ENCODE measurements at regions not wholly inside any gene's neighbourhood (a gene's known extent, or its start where the extent isn't known, plus 50 kb on each side); places are given as distances from the start of the nearest gene placed in this dataset.

- Histone ChIP-seq H3K4me1 (no peaks in the 10 kb centered on the region), H3K4me3 (no peak overlapping the region), H3K27me3 (no peaks in the 10 kb centered on the region), H3K27ac (no peak overlapping the region), H3K9me3 (no peaks in the 10 kb centered on the region), H3K36me3 (no peaks in the 10 kb centered on the region)
- intact Hi-C loops (cut with DNase I) = no loop called here
- no peak for TF ChIP-seq CTCF (IDR thresholded peaks at IDR 0.05)
- TF ChIP-seq POLR2A (IDR thresholded peaks at IDR 0.05) = no peak
- DNase-seq (no peak), ATAC-seq (no peak)
- WGBS, 4 donors = 81 to 91% (median 86%) methylated on average over 2 of the region's 2 CpGs
Measured at GRCh38 chr5:61995486-61995885, 310.5 kb upstream of the KIF2A start.

DNA sequence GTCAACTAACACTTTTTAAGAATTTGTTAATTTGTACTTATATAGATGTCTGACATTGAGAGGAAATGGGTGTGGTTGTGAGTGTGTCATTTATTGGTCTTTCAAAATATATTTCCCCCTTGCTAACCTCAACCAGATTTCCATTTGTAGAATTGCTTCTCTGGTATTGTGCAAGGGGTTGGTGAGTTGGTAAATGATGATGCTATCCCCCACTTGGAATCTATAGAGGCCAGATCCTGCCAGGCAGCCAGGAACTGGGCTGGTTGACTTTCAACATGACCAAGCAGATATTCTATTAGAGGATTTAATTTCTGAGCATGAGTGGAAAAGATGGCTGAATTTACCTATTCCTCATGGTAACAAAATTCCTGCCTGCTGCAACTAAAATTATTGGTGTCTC is 306.6 kb upstream of the KIF2A start:
- H3K27ac ChIP-seq = no peak overlapping the region
- no peak for ATAC-seq
- no peak for DNase-seq
- intact Hi-C loops (cut with DNase I) = no loop called here
- no peak overlapping the region for H3K4me3 ChIP-seq
- H3K27me3 ChIP-seq = no peaks in the 10 kb centered on the region
- no peaks in the 10 kb centered on the region for H3K9me3 ChIP-seq
- no peaks in the 10 kb centered on the region for H3K4me1 ChIP-seq
- no peaks in the 10 kb centered on the region for H3K36me3 ChIP-seq
- TF ChIP-seq CTCF (IDR thresholded peaks at IDR 0.05) (no peak), POLR2A (IDR thresholded peaks at IDR 0.05) (no peak)

- TF ChIP-seq POLR2A (IDR thresholded peaks at IDR 0.05) (no peak), CTCF (IDR thresholded peaks at IDR 0.05) (no peak)
- H3K27ac ChIP-seq = no peak overlapping the region
Measured at GRCh38 chr5:62000646-62001045, 305.4 kb upstream of the KIF2A start.

DNA sequence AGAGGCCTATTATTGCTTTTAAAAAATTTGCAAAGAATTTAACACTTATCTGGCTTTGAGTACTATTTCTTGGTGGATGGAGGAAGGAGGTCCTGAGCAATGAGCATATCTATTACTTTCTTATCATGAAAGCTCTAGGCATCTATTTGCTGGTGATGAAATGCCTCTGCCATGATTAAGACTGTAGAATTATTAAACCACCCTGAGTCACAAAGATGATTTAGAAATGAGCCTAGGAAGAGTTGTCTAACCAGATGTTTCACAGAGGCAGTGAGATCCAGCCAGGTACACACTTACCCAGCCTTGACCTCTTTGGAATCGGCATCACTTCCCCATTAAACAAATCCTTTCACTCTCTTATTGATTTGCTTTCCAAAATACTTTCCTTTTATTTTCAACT is 304.4 kb upstream of the KIF2A start:
- H3K27me3 ChIP-seq = no peaks in the 10 kb centered on the region
- H3K9me3 ChIP-seq = no peaks in the 10 kb centered on the region
- no peaks in the 10 kb centered on the region for H3K36me3 ChIP-seq
- intact Hi-C loops (cut with DNase I) = no loop called here
- DNase-seq (no peak), ATAC-seq (no peak)
- H3K27ac ChIP-seq = no peak overlapping the region
- TF ChIP-seq POLR2A (IDR thresholded peaks at IDR 0.05) = no peak
- no peak for TF ChIP-seq CTCF (IDR thresholded peaks at IDR 0.05)
- WGBS, 4 donors = 75 to 90% (median 81%) methylated on average over 1 of the region's 1 CpG
- H3K4me3 ChIP-seq = no peak overlapping the region
- no peaks in the 10 kb centered on the region for H3K4me1 ChIP-seq

More at GRCh38 chr5:62000646-62001045, 305.4 kb upstream of the KIF2A start:
- no peaks in the 10 kb centered on the region for H3K27me3 ChIP-seq
- no peaks in the 10 kb centered on the region for H3K9me3 ChIP-seq
- H3K4me1 ChIP-seq = no peaks in the 10 kb centered on the region
- no peaks in the 10 kb centered on the region for H3K36me3 ChIP-seq
- ATAC-seq (no peak), DNase-seq (no peak)
- no peak overlapping the region for H3K4me3 ChIP-seq
- intact Hi-C loops (cut with DNase I) = no loop called here
